Esophagus (tissue), 2 donors: ENCODE measurements at regions not wholly inside any gene's neighbourhood (a gene's known extent, or its start where the extent isn't known, plus 50 kb on each side); places are given as distances from the start of the nearest gene placed in this dataset.

ENCODE experiments used
- H3K27ac ChIP-seq, 2 donors: one replicate each; pipeline ENCODE4 v1.5.1; 2013; ENCODE audit warnings: low read depth in 2 of 2, mild to moderate bottlenecking in 2 of 2, inconsistent platforms in 1 of 2, low read length in 1 of 2, moderate library complexity in 1 of 2
- H3K27me3 ChIP-seq, 2 donors: one replicate each; pipeline ENCODE4 v1.6.1; 2013; ENCODE audit warnings: low read length in 2 of 2, control low read depth in 1 of 2, mild to moderate bottlenecking in 1 of 2; ENCODE audit not compliant: insufficient read depth in 2 of 2, control insufficient read depth in 1 of 2
- H3K36me3 ChIP-seq, 2 donors: one replicate each; pipeline ENCODE4 v1.6.1; 2013; ENCODE audit warnings: low read length in 1 of 2; ENCODE audit not compliant: control insufficient read depth in 2 of 2, insufficient read depth in 2 of 2
- H3K4me1 ChIP-seq, 2 donors: one replicate each; pipeline ENCODE4 v1.6.1; 2013; ENCODE audit warnings: low read length in 1 of 2; ENCODE audit not compliant: control insufficient read depth in 2 of 2, insufficient read depth in 2 of 2
- H3K4me3 ChIP-seq, 2 donors: one replicate each; pipeline ENCODE4 v1.5.1; 2013; ENCODE audit warnings: low read length in 2 of 2, mild to moderate bottlenecking in 2 of 2, low read depth in 1 of 2, moderate library complexity in 1 of 2
- H3K9me3 ChIP-seq, 2 donors: one replicate each; pipeline ENCODE4 v1.6.1; 2013; ENCODE audit warnings: mild to moderate bottlenecking in 2 of 2, low read depth in 1 of 2, low read length in 1 of 2, moderate library complexity in 1 of 2; ENCODE audit not compliant: control insufficient read depth in 2 of 2, insufficient read depth in 1 of 2
- WGBS, 2 donors: extraction: QIAGEN DNeasy Blood & Tissue Kit; methylation state at CpG; one replicate each; pipeline ENCODE4 v1.1.7; 2013; 5-methylcytosine and 5-hydroxymethylcytosine counted together
- donor health status: healthy with polysubstance abuse.
- donor health status: Bipolar disorder and iron deficiency.

- Histone ChIP-seq H3K36me3 (no peaks in the 10 kb centered on the region), H3K4me3 (no peak overlapping the region), H3K4me1 (no peaks in the 10 kb centered on the region), H3K27me3 (no peaks in the 10 kb centered on the region), H3K27ac (no peak overlapping the region), H3K9me3 (no peaks in the 10 kb centered on the region)
- 65% methylated on average over 7 of the region's 7 CpGs for WGBS, 2 donors
These were observed 324.6 kb upstream of the CHRM3 start for GRCh38 chr1:239061770-239062169.

GRCh38 chr1:239058190-239058589, 328.2 kb upstream of the CHRM3 start:
- H3K4me3 ChIP-seq: no peak overlapping the region
- WGBS, 2 donors: 65 to 67% methylated on average over 6 of the region's 6 CpGs
- H3K27ac ChIP-seq: no peak overlapping the region
- H3K9me3 ChIP-seq: peaks cover 0 to 3% of the 10 kb centered on the region in 2 donors
- H3K27me3 ChIP-seq: no peaks in the 10 kb centered on the region
- H3K4me1 ChIP-seq: no peaks in the 10 kb centered on the region
- H3K36me3 ChIP-seq: no peaks in the 10 kb centered on the region

- WGBS, 2 donors: 83 to 87% methylated on average over 3 of the region's 3 CpGs
- Histone ChIP-seq H3K9me3 (peaks cover 0 to 3% of the 10 kb centered on the region in 2 donors), H3K36me3 (no peaks in the 10 kb centered on the region), H3K27ac (no peak overlapping the region), H3K27me3 (no peaks in the 10 kb centered on the region), H3K4me1 (no peaks in the 10 kb centered on the region), H3K4me3 (no peak overlapping the region)
These were observed 329.4 kb upstream of the CHRM3 start for GRCh38 chr1:239056940-239057339.

- no peaks in the 10 kb centered on the region for H3K27me3 ChIP-seq
- peaks cover 0 to 3% of the 10 kb centered on the region in 2 donors for H3K9me3 ChIP-seq
- whole genome bisulfite sequencing, 2 donors: 41 to 52% methylated on average over 3 of the region's 3 CpGs
These were observed 333.1 kb upstream of the CHRM3 start for GRCh38 chr1:239053279-239053678.

GRCh38 chr1:239049571-239049970, 336.8 kb upstream of the CHRM3 start:
- Histone ChIP-seq H3K4me1 (no peaks in the 10 kb centered on the region), H3K27ac (no peak overlapping the region), H3K9me3 (no peaks in the 10 kb centered on the region), H3K4me3 (no peak overlapping the region), H3K27me3 (no peaks in the 10 kb centered on the region), H3K36me3 (no peaks in the 10 kb centered on the region)

More at GRCh38 chr1:239053279-239053678, 333.1 kb upstream of the CHRM3 start:
- Histone ChIP-seq H3K27ac (no peak overlapping the region), H3K4me3 (no peak overlapping the region), H3K4me1 (no peaks in the 10 kb centered on the region), H3K36me3 (no peaks in the 10 kb centered on the region)

GRCh38 chr1:239044829-239045228, 341.5 kb upstream of the CHRM3 start:
- Histone ChIP-seq H3K36me3 (no peaks in the 10 kb centered on the region), H3K9me3 (no peaks in the 10 kb centered on the region), H3K27me3 (no peaks in the 10 kb centered on the region), H3K27ac (no peak overlapping the region), H3K4me1 (no peaks in the 10 kb centered on the region), H3K4me3 (no peak overlapping the region)
- 76 to 84% methylated on average over 3 of the region's 3 CpGs for WGBS, 2 donors

- Histone ChIP-seq H3K9me3 (no peaks in the 10 kb centered on the region), H3K27ac (no peak overlapping the region), H3K36me3 (no peaks in the 10 kb centered on the region), H3K4me1 (no peaks in the 10 kb centered on the region), H3K27me3 (no peaks in the 10 kb centered on the region), H3K4me3 (no peak overlapping the region)
- 79 to 85% methylated on average over 2 of the region's 2 CpGs for WGBS, 2 donors
These were observed 345.8 kb upstream of the CHRM3 start for GRCh38 chr1:239040523-239040922.

- H3K4me1 ChIP-seq: no peaks in the 10 kb centered on the region
- no peaks in the 10 kb centered on the region for H3K36me3 ChIP-seq
- H3K9me3 ChIP-seq: no peaks in the 10 kb centered on the region
- 77 to 86% methylated on average over 5 of the region's 5 CpGs for WGBS, 2 donors
- no peaks in the 10 kb centered on the region for H3K27me3 ChIP-seq
- H3K4me3 ChIP-seq: no peak overlapping the region
- H3K27ac ChIP-seq: no peak overlapping the region
These were observed 355.1 kb upstream of the CHRM3 start for GRCh38 chr1:239031310-239031709.

GRCh38 chr1:239025997-239026694, 360.2 kb upstream of the CHRM3 start:
- Histone ChIP-seq H3K4me3 (no peak overlapping the region), H3K36me3 (no peaks in the 10 kb centered on the region)
- 70 to 75% methylated on average over 7 of the region's 7 CpGs for WGBS, 2 donors

GRCh38 chr1:239025223-239025622, 361.1 kb upstream of the CHRM3 start:
- H3K4me3 ChIP-seq: no peak overlapping the region
- H3K27ac ChIP-seq: no peak overlapping the region
- H3K27me3 ChIP-seq: no peaks in the 10 kb centered on the region
- WGBS, 2 donors: 87 to 89% methylated on average over 7 of the region's 7 CpGs
- no peaks in the 10 kb centered on the region for H3K9me3 ChIP-seq
- no peaks in the 10 kb centered on the region for H3K36me3 ChIP-seq
- no peaks in the 10 kb centered on the region for H3K4me1 ChIP-seq

More at GRCh38 chr1:239025997-239026694, 360.2 kb upstream of the CHRM3 start:
- no peaks in the 10 kb centered on the region for H3K9me3 ChIP-seq
- H3K27ac ChIP-seq: no peak overlapping the region
- H3K4me1 ChIP-seq: no peaks in the 10 kb centered on the region
- no peaks in the 10 kb centered on the region for H3K27me3 ChIP-seq
